ENCODE measurements at regions not wholly inside any gene's neighbourhood (a gene's known extent, or its start where the extent isn't known, plus 50 kb on each side); places are given as distances from the start of the nearest gene placed in this dataset.

DNA sequence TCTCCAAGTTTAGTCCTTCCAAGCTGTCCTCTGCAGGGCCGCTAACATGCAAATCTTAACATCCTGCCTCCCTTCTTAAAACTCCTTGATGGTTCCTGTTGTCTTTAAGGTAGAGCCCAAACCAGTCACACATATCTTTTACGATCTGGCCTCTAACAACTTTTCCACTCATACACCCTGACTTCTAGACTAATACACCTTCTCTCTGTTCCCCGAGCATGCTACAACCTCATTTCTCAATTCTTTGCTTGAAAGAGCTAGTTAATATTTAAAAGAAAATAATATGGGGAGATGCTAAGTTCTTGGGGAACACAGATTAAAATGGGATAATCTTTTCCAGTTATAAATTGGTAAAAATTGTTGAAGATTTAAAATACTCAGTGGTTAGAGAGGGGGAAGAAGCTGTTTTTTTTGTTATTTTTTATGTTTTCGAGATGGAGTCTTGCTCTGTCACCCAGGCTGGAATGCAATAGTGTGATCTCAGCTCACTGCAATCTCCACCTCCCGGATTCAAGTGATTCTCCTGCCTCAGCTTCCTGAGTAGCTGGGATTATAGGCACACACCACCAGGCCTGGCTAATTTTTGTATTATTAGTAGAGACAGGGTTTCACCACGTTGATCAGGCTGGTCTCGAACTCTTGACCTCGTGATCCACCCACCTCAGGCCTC lies 250.7 kb downstream of the MAFB start:
- no peak for DNase-seq
- in situ Hi-C loops (cut with HindIII; ENCODE audit: low pct_ligation_motif_present, low pct_unique_long_range_greater_than_20kb, low sequenced_read_pairs): no loop called here

DNA sequence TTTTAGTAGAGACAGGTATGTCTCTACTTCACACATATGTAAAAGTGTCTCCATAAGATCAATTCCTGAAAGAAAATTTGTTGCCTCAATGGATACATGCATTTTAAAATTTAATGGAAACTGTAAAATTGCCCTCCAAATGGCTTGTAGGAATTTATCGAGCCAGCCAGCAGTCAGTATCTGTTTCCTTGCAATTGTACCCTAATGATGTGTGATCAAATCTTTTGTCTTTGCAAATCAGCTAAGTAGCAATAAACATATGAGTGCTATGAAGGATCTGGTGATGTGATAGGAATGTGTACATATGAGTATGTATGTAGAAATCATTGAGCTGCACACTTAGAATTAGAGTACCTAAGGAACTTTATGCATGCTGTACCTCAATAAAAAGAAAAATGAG lies 253.0 kb downstream of the MAFB start:
- DNase-seq: no peak
- in situ Hi-C loops (cut with HindIII; ENCODE audit: low pct_ligation_motif_present, low pct_unique_long_range_greater_than_20kb, low sequenced_read_pairs): no loop called here

DNA sequence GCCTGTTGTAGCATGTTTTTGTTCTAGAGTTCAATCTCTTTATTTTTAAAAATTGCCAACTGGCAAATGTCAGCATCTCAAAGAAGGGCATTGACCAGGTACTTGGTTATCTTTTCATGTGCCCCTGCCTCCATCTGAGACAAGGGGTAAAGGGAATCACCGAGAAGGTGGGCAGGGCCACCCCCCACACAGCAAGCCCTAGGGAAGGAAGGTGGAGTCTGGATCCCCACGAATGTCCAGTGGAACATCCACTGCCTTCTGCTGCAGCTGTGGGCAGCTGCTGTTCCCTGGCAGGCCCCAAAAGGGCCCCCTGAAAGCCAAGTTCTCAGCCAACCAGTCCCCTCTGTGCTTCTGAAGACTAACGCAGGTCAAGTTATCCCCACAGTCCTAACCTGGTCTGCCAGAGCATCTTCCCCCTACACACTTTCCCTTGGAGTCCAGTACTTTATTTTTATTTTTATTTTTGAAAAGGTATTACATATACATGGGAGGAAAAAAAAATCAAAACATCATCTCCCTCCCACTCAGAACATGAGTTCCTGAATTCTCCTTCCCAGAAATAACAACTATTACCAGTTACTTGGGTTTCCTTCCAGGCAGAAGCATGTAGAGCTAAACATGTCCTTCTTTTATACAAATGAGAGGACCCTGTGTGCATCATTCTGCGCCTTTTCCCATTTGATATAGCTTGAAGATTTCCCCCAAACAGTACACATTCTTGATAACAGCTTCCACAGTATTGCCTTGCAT lies 253.7 kb downstream of the MAFB start:
- DNase-seq: no peak
- in situ Hi-C loops (cut with HindIII; ENCODE audit: low pct_ligation_motif_present, low pct_unique_long_range_greater_than_20kb, low sequenced_read_pairs): no loop called here

DNA sequence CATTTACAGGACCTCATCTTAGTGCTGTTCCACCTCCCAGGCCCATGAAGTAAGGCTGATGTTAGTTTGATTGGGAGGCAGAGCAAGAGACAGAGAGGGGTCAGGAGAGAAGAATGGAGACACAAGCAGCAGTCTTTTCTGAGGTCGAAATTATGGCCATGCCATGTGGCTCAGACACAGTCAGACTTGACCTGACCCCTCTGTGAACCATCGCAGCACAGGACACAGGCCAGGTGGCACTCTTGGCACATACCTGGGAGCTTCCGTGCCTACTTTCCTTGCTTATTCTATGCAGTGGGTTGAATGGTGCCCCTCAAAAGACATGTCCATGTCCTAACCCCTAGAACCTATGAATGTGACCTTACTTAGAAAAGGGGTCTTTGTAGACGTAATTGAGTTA lies 254.9 kb downstream of the MAFB start:
- in situ Hi-C loops (cut with HindIII; ENCODE audit: low pct_ligation_motif_present, low pct_unique_long_range_greater_than_20kb, low sequenced_read_pairs): no loop called here
- no peak for DNase-seq

DNA sequence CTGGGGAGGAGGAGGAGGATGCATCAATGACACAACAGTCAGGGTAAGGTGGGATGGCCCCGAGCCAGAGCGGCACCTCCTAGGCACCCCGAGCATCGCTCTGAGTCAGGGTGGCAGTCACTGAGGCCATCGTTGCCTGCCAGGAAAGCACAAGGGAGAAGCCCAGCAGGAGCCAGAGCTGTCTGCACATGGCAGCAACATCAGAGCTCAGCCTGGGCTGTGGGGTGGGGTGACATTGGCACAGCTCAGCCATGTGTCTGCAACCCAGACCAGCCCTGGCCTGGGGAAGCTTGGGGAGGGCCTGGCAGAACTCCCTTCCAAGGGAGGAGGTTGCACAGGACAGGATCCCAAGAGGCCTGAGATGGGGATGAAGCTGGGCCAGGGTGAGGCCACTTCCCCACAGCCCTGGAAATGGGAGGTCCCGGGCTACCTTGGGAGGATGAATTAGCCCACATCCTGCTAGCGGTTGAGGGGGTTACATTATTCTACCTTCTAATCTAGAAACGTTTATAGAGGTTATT lies 255.6 kb downstream of the MAFB start:
- DNase-seq: no peak
- in situ Hi-C loops (cut with HindIII; ENCODE audit: low pct_ligation_motif_present, low pct_unique_long_range_greater_than_20kb, low sequenced_read_pairs): no loop called here

DNA sequence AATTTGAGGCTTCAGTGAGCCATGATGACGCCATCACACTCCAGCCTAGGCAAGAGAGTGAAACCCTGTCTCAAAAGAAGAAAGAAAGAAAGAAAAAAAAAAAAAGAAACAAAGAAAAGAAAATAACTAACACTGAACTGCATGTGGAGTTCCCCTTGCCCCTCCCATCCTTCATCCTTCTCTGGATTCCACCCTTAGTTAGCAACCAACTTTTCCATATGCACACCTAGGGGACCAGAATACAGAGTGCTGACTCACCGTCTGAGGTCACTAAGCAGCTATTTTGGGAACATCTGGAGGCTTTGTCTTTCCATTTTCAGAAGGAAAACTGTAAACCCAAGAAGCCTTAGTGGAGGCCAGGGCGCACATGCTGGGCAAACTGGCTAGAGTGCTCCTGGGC lies 257.4 kb downstream of the MAFB start:
- in situ Hi-C loops (cut with HindIII; ENCODE audit: low pct_ligation_motif_present, low pct_unique_long_range_greater_than_20kb, low sequenced_read_pairs): no loop called here
- no peak for DNase-seq

DNA sequence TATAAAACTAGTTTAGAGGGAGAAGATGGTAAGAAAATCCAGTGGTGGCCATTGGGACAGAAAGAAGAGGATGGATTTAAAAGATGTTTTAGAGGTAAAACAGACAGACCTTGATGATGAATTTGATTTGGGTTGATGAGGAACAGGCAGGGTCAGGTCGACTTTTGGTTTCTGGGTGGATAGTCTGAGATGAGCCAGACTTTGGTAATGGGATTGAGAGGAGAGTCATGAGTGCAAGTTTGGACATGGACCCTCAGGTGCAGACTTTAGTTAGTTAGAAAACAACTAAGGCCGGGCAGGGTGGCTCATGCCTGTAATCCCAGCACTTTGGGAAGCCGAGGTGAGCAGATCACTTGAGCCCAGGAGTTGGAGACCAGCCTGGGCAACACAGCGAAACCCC lies 257.9 kb downstream of the MAFB start:
- DNase-seq: no peak
- in situ Hi-C loops (cut with HindIII; ENCODE audit: low pct_ligation_motif_present, low pct_unique_long_range_greater_than_20kb, low sequenced_read_pairs): no loop called here

DNA sequence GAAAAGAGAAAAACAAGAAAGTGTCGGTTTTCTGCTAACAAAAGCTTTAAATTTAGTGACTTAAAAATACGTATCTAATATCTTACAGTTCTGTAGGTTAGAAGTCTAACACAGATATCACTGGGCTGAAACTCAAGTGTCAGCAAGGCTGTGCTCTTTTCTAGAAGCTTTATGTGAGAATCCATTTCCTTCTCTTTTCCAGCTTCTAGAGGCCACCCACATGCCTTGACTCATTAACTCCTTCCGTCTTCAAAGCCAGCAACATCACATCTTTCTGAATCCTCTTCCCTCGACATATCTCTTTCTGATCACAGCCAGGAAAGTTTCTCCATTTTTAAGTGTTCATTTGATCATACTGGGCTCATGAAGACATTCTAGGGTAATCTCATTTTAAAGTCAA lies 262.0 kb downstream of the MAFB start:
- in situ Hi-C loops (cut with HindIII; ENCODE audit: low pct_ligation_motif_present, low pct_unique_long_range_greater_than_20kb, low sequenced_read_pairs): no loop called here
- no peak for DNase-seq

DNA sequence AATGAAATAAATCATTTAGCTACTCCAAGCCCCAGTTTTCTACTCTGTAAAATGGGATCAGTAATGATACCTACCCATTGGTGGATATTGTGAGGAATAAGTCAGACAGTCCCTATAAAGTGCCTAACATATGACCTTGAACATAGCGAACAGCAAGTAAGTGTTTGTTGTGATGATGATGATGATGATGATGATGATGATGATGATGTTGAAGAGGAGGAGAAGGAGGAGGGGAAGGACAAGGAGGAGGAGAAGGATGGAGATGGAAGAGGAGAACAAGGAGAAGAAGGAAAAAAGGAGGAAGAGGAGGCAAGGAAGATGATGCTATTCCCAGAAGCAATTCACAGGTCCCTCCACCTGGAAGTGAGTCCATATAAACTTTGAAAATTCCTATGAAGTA lies 264.3 kb downstream of the MAFB start:
- DNase-seq: no peak
- in situ Hi-C loops (cut with HindIII; ENCODE audit: low pct_ligation_motif_present, low pct_unique_long_range_greater_than_20kb, low sequenced_read_pairs): no loop called here

DNA sequence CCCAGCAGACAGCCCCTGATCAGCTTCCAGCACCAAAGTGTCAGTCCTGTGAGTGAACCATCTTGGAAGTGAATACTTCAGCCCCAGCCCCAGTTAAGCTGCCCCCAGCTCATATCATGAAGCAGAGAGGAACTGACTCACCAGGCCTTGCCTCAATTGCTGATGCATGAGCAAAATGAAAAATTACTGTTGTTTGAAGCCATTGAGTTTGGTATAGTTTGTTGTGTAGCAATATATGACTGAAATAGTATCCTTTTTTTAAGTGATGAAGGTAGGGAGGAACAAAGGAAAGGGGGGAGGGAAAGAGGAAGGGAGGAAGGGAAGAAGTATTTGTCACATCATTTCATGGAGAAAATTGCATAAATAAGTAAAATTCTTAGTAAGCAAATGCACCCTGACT lies 266.4 kb downstream of the MAFB start:
- in situ Hi-C loops (cut with HindIII; ENCODE audit: low pct_ligation_motif_present, low pct_unique_long_range_greater_than_20kb, low sequenced_read_pairs): no loop called here
- DNase-seq: no peak

DNA sequence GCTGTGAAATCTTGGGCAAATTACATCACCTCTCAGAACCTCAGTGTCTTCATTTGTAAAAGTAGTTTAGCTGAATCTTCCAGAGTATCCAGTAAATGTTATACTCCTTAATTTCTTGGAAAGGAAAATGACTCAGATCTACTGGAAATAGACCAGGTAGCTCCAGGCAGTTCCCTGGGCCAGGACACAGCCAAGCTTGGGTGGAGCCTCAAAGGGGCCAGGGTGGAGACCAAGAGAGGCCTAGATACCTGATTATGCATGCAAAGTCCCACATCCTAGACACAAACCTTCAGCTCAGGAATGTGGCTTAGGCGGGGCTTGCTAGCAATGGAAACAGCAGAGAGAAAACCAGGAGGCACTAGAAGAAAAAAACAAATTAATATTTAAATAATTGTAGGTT lies 272.8 kb downstream of the MAFB start:
- in situ Hi-C loops (cut with HindIII; ENCODE audit: low pct_ligation_motif_present, low pct_unique_long_range_greater_than_20kb, low sequenced_read_pairs): no loop called here
- no peak for DNase-seq

DNA sequence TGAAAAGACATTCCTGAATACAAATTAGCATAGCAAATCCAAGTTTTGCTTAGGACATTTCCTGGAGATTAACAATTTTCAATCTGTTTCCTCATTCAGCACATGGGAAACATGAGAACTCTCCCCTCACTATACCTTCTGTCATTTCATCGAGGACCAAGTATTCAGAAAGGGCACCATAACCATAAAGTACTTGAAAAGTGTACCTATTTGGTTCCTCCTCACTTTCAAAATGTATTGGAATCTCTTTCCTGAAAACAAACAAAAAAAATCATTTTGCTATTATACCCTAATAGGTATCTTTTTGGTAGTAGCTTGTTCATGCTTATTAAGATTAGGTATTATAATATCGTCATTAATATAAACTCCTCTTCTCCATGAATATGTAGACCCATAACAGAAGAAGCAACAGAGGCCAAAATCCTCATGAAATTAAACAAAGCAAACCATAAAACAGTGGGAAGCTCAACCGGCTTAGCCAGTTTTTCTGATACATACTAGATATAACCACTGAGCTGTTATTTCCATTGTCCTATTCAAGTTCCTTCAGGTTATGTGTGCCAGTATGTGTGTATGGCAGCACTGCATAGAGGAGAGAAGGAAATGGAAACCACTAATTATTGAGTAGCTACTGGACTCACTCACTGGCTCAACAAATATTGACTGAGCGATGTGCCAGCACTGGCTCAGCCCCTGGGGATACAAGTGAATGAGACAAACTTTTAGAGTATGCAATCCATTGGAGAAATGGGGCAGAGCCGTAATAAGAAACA lies 274.0 kb downstream of the MAFB start:
- DNase-seq: no peak
- in situ Hi-C loops (cut with HindIII; ENCODE audit: low pct_ligation_motif_present, low pct_unique_long_range_greater_than_20kb, low sequenced_read_pairs): no loop called here

DNA sequence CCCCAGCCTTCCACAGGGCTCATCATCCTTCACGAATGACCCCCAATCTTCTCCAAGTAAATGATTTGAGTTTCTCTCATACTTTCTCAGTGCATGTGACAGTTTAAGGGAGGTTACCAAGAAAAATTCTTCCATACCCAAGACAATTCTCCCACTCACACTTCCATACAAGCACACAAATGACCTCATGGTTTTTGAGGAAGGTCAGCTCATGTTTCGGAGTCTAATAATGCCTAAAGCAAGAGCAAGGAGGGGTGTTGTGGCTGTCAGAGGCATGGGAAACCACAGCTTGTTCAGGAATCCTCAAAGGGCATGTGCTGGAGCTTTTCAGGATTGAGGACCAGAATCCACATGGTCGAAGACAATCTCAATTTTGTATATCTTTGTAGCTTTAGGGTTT lies 279.0 kb downstream of the MAFB start:
- in situ Hi-C loops (cut with HindIII; ENCODE audit: low pct_ligation_motif_present, low pct_unique_long_range_greater_than_20kb, low sequenced_read_pairs): no loop called here
- no peak for DNase-seq

DNA sequence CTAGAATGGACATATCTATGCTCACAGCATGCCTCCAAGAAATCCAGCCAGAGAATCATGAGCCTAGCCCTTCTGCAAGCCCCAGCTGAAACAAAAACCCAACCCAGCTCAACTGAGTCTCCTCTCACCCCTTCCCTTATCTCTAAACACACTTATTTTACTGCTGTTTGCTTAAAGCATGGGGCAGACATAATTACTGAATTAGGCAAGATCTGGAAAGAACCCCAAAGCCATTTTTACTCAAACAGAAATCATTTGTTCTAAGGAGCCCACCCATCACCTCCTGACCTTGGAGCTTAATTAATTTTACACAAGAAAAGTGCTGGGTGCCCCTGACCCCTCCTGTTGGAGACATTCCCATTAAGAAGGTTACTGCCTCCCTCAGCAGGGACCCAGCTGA lies 291.6 kb downstream of the MAFB start:
- in situ Hi-C loops (cut with HindIII; ENCODE audit: low pct_ligation_motif_present, low pct_unique_long_range_greater_than_20kb, low sequenced_read_pairs): no loop called here
- DNase-seq: no peak

DNA sequence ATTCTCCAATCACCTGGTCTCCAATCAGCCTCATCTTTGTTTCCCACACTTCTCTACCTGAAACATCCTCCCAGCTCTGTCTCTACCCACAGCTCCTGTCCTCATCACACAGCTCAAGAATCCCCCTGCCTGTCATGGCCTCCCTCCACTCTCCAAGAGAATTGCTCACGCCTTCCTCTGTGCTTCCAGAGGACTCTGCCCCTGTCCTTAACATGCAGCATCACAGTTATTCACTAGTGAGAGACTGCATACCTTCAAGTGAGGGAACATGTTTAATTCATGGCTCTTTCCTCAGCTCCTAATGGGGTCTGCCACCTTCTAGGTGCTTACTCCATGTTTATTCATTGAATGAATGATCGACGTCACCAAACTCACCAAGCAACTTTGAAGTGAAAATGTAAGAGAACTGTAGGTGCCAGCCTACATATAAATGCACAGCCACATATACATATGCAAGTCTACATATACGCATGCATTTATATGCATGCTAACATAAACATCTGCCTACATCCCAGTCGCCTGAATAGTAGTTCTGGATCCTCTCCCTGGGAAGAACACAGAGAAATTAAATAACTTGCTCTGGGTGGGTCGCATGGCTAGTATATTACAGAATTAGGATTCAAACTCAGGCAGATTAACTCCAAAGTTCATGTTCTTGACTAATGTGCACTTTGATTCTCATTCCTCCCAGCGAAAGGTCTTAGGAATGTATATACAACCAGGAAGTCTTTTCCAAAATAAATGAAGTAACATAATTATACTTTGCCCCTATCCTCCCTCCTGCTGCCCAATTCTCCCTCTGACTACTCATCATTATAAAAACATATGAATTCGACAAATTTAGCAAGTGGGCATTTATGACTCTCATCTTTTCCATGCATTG lies 295.6 kb downstream of the MAFB start:
- DNase-seq: no peak

DNA sequence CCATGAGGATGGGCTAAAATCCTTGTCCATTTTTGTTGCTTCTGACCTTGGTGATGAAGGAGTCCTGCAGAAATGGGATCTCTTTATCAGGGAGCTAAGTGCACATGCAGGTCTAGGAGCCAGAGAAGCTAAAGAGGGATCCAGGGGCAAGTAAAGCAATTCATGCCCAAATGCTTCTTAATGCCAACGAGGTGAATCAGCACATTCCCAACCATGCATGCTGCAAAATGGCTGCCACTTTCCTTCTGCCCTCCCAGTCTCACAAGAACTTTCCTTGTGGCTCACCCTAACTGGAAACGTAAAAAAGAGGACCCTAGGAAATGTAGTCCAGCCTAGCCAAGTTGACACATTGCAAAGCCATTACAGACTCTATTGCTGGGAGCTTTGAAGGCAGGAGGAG lies 298.4 kb downstream of the MAFB start:
- DNase-seq: peak; percentile 16
- in situ Hi-C loops (cut with HindIII; ENCODE audit: low pct_ligation_motif_present, low pct_unique_long_range_greater_than_20kb, low sequenced_read_pairs): no loop called here

More for the DNA sequence above, 295.6 kb downstream of the MAFB start:
- in situ Hi-C loops (cut with HindIII; ENCODE audit: low pct_ligation_motif_present, low pct_unique_long_range_greater_than_20kb, low sequenced_read_pairs): no loop called here

DNA sequence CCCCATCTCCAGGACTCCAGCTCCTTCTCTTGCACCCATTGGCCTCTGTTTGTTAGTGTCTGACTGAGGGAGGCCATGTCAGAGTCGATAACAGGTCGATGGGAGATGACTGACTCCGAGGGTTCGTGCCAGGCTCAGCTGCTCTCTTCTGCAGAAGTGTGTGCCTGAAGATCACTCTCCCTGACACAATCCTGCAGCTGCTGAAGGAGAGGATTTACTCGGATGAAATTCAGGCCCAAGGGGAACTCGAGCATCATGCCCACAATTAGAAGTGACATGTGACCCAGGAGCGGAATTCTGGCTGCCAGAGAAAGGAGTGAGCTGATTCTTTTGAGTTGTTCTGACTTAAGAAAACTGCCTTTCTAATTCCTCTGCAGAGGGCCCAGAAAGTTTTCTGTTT lies 318.2 kb downstream of the MAFB start:
- DNase-seq: no peak
- in situ Hi-C loops (cut with HindIII; ENCODE audit: low pct_ligation_motif_present, low pct_unique_long_range_greater_than_20kb, low sequenced_read_pairs): no loop called here

DNA sequence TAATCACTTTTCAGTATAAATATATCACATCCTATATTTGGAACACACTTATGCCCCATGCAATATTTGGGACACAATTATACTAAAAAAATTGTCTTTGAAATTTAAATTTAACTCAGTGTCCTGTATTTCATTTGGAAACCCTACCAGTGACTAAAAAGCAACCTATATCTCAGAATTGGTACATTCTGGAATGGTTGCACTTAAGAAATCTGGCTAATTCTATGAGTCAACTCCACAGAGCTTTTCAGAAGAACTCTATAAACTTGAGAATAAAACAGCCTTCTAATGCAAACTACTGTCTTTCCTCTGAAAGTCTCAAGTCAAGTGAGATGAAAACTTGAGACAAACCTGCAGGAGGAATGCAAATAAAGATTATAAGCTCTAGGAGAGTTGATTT lies 320.2 kb downstream of the MAFB start:
- no peak for DNase-seq
- in situ Hi-C loops (cut with HindIII; ENCODE audit: low pct_ligation_motif_present, low pct_unique_long_range_greater_than_20kb, low sequenced_read_pairs): no loop called here

DNA sequence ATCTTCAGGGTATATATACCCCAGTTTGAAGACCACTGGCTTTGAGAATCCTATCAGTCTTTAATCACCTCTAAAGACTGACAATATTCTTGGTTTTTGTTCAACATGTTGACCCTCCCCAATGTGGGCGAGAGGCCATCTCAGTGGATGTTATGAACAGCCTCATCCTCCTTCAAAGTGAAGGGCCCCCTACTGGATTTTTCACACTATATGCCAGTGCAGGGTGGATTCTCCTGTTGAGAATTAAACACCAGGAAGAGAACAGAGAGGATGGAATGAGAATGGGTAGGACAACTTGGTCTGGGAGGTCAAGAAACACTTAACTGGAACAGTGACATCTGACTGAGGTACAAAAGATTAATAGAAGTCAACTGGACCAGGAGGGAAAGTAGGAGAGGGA lies 327.1 kb downstream of the MAFB start:
- DNase-seq: no peak
- in situ Hi-C loops (cut with HindIII; ENCODE audit: low pct_ligation_motif_present, low pct_unique_long_range_greater_than_20kb, low sequenced_read_pairs): no loop called here
